AG09309 (cell line): ENCODE measurements at regions not wholly inside any gene's neighbourhood (a gene's known extent, or its start where the extent isn't known, plus 50 kb on each side); places are given as distances from the start of the nearest gene placed in this dataset.

Experiments
- DNase-seq: peaks from one replicate; pipeline ENCODE4 v3.0.0-alpha.2; 2010; ENCODE audit warnings: low read depth
- H3K4me3 ChIP-seq: 2 replicates; pipeline ENCODE4 v1.5.1; 2011; ENCODE audit warnings: mild to moderate bottlenecking, low read depth, low read length, moderate library complexity; ENCODE audit not compliant: control insufficient read depth
- CTCF ChIP-seq: IDR thresholded peaks from 2 replicates; pipeline ENCODE4 v1.5.1; 2011; ENCODE audit warnings: mild to moderate bottlenecking, low read depth, low read length, inconsistent platforms; ENCODE audit not compliant: insufficient read depth, control insufficient read depth; ENCODE audit errors: missing control alignments

GRCh38 chr18:76722224-76723061 is 99.9 kb upstream of the ZNF236 start:
- no peak overlapping the region for H3K4me3 ChIP-seq
- no peak for DNase-seq
- no peak for TF ChIP-seq CTCF

- no peak overlapping the region for H3K4me3 ChIP-seq
- TF ChIP-seq CTCF, result no peak
- no peak for DNase-seq
Observed at GRCh38 chr18:76721207-76721996, 101.0 kb upstream of the ZNF236 start.

GRCh38 chr18:76720683-76721082 is 101.7 kb upstream of the ZNF236 start:
- DNase-seq, result no peak
- TF ChIP-seq CTCF, result no peak
- no peak overlapping the region for H3K4me3 ChIP-seq

GRCh38 chr18:76715012-76715610 is 107.2 kb upstream of the ZNF236 start:
- H3K4me3 ChIP-seq, result no peak overlapping the region
- DNase-seq, result no peak
- TF ChIP-seq CTCF, result no peak

GRCh38 chr18:76713432-76713831 is 108.9 kb upstream of the ZNF236 start:
- no peak for DNase-seq
- TF ChIP-seq CTCF, result no peak
- no peak overlapping the region for H3K4me3 ChIP-seq

- H3K4me3 ChIP-seq, result no peak overlapping the region
- DNase-seq, result no peak
- TF ChIP-seq CTCF, result no peak
Observed at GRCh38 chr18:76712511-76713140, 109.7 kb upstream of the ZNF236 start.
